DND-41 (cell line): ENCODE measurements at regions not wholly inside any gene's neighbourhood (a gene's known extent, or its start where the extent isn't known, plus 50 kb on each side); places are given as distances from the start of the nearest gene placed in this dataset.

Source experiments
- ATAC-seq: fragments of 200-7000 bp; cut with Tn5 transposase; 3 replicates; pipeline ENCODE4 v1.9.1; 2021; ENCODE audit warnings: low read depth; ENCODE audit not compliant: insufficient read depth
- DNase-seq: peaks from one replicate; pipeline ENCODE4 v3.0.0-alpha.2; 2020
- H2AFZ ChIP-seq: 2 replicates; pipeline ENCODE4 v1.6.0; 2012; ENCODE audit warnings: low read depth, low read length
- H3K27ac ChIP-seq: 2 replicates; pipeline ENCODE4 v1.5.1; 2012; ENCODE audit warnings: low read length, inconsistent platforms
- H3K27me3 ChIP-seq: fragments of 200-600 bp; sonication (generic); 2 replicates; pipeline ENCODE4 v1.6.0; 2012; ENCODE audit warnings: low read length, mild to moderate bottlenecking, inconsistent platforms; ENCODE audit not compliant: insufficient read depth, poor library complexity
- H3K36me3 ChIP-seq: 2 replicates; pipeline ENCODE4 v1.5.1; 2012; ENCODE audit warnings: low read length, inconsistent platforms; ENCODE audit not compliant: insufficient read depth
- H3K4me1 ChIP-seq: 2 replicates; pipeline ENCODE4 v1.5.1; 2012; ENCODE audit warnings: mild to moderate bottlenecking, low read length; ENCODE audit not compliant: insufficient read depth
- H3K4me2 ChIP-seq: 2 replicates; pipeline ENCODE4 v1.6.0; 2012; ENCODE audit warnings: mild to moderate bottlenecking, moderate library complexity, low read length, inconsistent platforms; ENCODE audit not compliant: insufficient read depth
- H3K4me3 ChIP-seq, 2 experiments: fragments of 200-600 bp in 1 of 2; shearing (Covaris generic) in 1 of 2; 2 replicates each; pipeline ENCODE4 v1.5.1; 2012 to 2016; ENCODE audit warnings: inconsistent platforms in 2 of 2, low read length in 2 of 2, mild to moderate bottlenecking in 2 of 2, low read depth in 1 of 2, moderate library complexity in 1 of 2
- H3K79me2 ChIP-seq: 2 replicates; pipeline ENCODE4 v1.6.0; 2012; ENCODE audit warnings: low read length, inconsistent platforms; ENCODE audit not compliant: insufficient read depth
- H3K9ac ChIP-seq: 2 replicates; pipeline ENCODE4 v1.6.0; 2012; ENCODE audit warnings: low read depth, mild to moderate bottlenecking, inconsistent platforms, low read length, moderate library complexity
- H3K9me3 ChIP-seq: 2 replicates; pipeline ENCODE4 v1.5.1; 2012; ENCODE audit warnings: low read length, moderate library complexity, mild to moderate bottlenecking, inconsistent platforms; ENCODE audit not compliant: insufficient read depth, severe bottlenecking
- H4K20me1 ChIP-seq: 2 replicates; pipeline ENCODE4 v1.6.0; 2012; ENCODE audit warnings: low read length; ENCODE audit not compliant: insufficient read depth
- CTCF ChIP-seq: IDR thresholded peaks from 2 replicates; pipeline ENCODE4 v1.5.1; 2012; ENCODE audit warnings: borderline replicate concordance, low read length, moderate library complexity, mild to moderate bottlenecking; ENCODE audit not compliant: poor library complexity, severe bottlenecking; ENCODE audit errors: extremely low read depth
- EZH2 ChIP-seq: IDR thresholded peaks from 3 replicates; pipeline ENCODE4 v1.6.1; 2012; ENCODE audit warnings: borderline replicate concordance, low read depth, mild to moderate bottlenecking, moderate library complexity, low read length, inconsistent platforms; ENCODE audit not compliant: severe bottlenecking

GRCh38 chr12:116426391-116427136 is 132.6 kb upstream of the MAP1LC3B2 start:
- H3K4me1 ChIP-seq, result no peaks in the 10 kb centered on the region
- no peaks in the 10 kb centered on the region for H3K27me3 ChIP-seq
- no peak for ATAC-seq
- H3K27ac ChIP-seq, result no peak overlapping the region
- no peak overlapping the region for H2AFZ ChIP-seq
- H3K9ac ChIP-seq, result no peak overlapping the region
- no peaks in the 10 kb centered on the region for H3K36me3 ChIP-seq
- H3K4me3 ChIP-seq, result no peak overlapping the region
- H3K79me2 ChIP-seq, result no peaks in the 10 kb centered on the region
- DNase-seq, result no peak
- H4K20me1 ChIP-seq, result no peaks in the 10 kb centered on the region
- H3K9me3 ChIP-seq, result peaks cover 3% of the 10 kb centered on the region
- H3K4me2 ChIP-seq, result no peak overlapping the region
- no peak for TF ChIP-seq CTCF

GRCh38 chr12:116427200-116427930 is 131.8 kb upstream of the MAP1LC3B2 start:
- no peak overlapping the region for H3K27ac ChIP-seq
- ATAC-seq (no peak), DNase-seq (no peak)
- H3K36me3 ChIP-seq, result no peaks in the 10 kb centered on the region
- no peak overlapping the region for H2AFZ ChIP-seq
- H3K27me3 ChIP-seq, result no peaks in the 10 kb centered on the region
- no peak overlapping the region for H3K4me2 ChIP-seq
- no peaks in the 10 kb centered on the region for H4K20me1 ChIP-seq
- H3K9me3 ChIP-seq, result no peaks in the 10 kb centered on the region
- no peaks in the 10 kb centered on the region for H3K4me1 ChIP-seq
- H3K79me2 ChIP-seq, result no peaks in the 10 kb centered on the region
- no peak for TF ChIP-seq EZH2
- TF ChIP-seq CTCF, result no peak
- H3K4me3 ChIP-seq, result no peak overlapping the region
- no peak overlapping the region for H3K9ac ChIP-seq

- no peak overlapping the region for H3K4me2 ChIP-seq
- H3K4me3 ChIP-seq, result no peak overlapping the region
- no peak for ATAC-seq
These were observed 129.3 kb upstream of the MAP1LC3B2 start for GRCh38 chr12:116429826-116430360.

More at GRCh38 chr12:116429826-116430360, 129.3 kb upstream of the MAP1LC3B2 start:
- H4K20me1 ChIP-seq, result no peaks in the 10 kb centered on the region
- no peaks in the 10 kb centered on the region for H3K79me2 ChIP-seq
- no peaks in the 10 kb centered on the region for H3K27me3 ChIP-seq
- no peaks in the 10 kb centered on the region for H3K9me3 ChIP-seq
- DNase-seq, result no peak
- no peak overlapping the region for H3K27ac ChIP-seq
- H3K36me3 ChIP-seq, result no peaks in the 10 kb centered on the region
- TF ChIP-seq CTCF, result no peak
- no peak for TF ChIP-seq EZH2
- no peak overlapping the region for H2AFZ ChIP-seq
- no peak overlapping the region for H3K9ac ChIP-seq
- H3K4me1 ChIP-seq, result no peaks in the 10 kb centered on the region
